OCI-M1 (cell line): ENCODE measurements at regions not wholly inside any gene's neighbourhood (a gene's known extent, or its start where the extent isn't known, plus 50 kb on each side); places are given as distances from the start of the nearest gene placed in this dataset.

ENCODE experiments used
- DNase-seq: peaks from one replicate; lab custom pipeline; 2025; lab: John Stamatoyannopoulos, UW

- DNase-seq: no peak
These were observed 251.6 kb upstream of the ZPLD1 start for GRCh38 chr3:102183186-102183585.

GRCh38 chr3:102183623-102184022, 251.2 kb upstream of the ZPLD1 start:
- peak; percentile 17 for DNase-seq

GRCh38 chr3:102189541-102189940, 245.3 kb upstream of the ZPLD1 start:
- DNase-seq: no peak

- no peak for DNase-seq
These were observed 244.7 kb upstream of the ZPLD1 start for GRCh38 chr3:102189956-102190723.

GRCh38 chr3:102192575-102192974, 242.2 kb upstream of the ZPLD1 start:
- no peak for DNase-seq

GRCh38 chr3:102193255-102193654, 241.6 kb upstream of the ZPLD1 start:
- no peak for DNase-seq

- DNase-seq: no peak
These were observed 240.8 kb upstream of the ZPLD1 start for GRCh38 chr3:102194001-102194400.

- no peak for DNase-seq
These were observed 240.1 kb upstream of the ZPLD1 start for GRCh38 chr3:102194760-102195159.

GRCh38 chr3:102195198-102195948, 239.4 kb upstream of the ZPLD1 start:
- no peak for DNase-seq

GRCh38 chr3:102200126-102200525, 234.7 kb upstream of the ZPLD1 start:
- DNase-seq: no peak

- no peak for DNase-seq
These were observed 234.3 kb upstream of the ZPLD1 start for GRCh38 chr3:102200560-102200959.

GRCh38 chr3:102205647-102206046, 229.2 kb upstream of the ZPLD1 start:
- DNase-seq: peak; percentile 21

GRCh38 chr3:102206511-102207031, 228.2 kb upstream of the ZPLD1 start:
- peak; percentile 41 for DNase-seq

- no peak for DNase-seq
These were observed 227.7 kb upstream of the ZPLD1 start for GRCh38 chr3:102207151-102207571.

GRCh38 chr3:102215166-102215565, 219.6 kb upstream of the ZPLD1 start:
- no peak for DNase-seq

GRCh38 chr3:102223132-102223531, 211.7 kb upstream of the ZPLD1 start:
- no peak for DNase-seq

GRCh38 chr3:102224171-102224570, 210.6 kb upstream of the ZPLD1 start:
- peak; percentile 23 for DNase-seq

- no peak for DNase-seq
These were observed 209.8 kb upstream of the ZPLD1 start for GRCh38 chr3:102225005-102225404.

- peak; percentile 78 for DNase-seq
These were observed 209.2 kb upstream of the ZPLD1 start for GRCh38 chr3:102225407-102226132.

- no peak for DNase-seq
These were observed 208.4 kb upstream of the ZPLD1 start for GRCh38 chr3:102226463-102226862.

GRCh38 chr3:102229062-102229655, 205.7 kb upstream of the ZPLD1 start:
- peak; percentile 92 for DNase-seq

GRCh38 chr3:102230057-102230456, 204.8 kb upstream of the ZPLD1 start:
- peak; percentile 89 for DNase-seq
